Fibroblast of the aortic adventitia (primary cell): ENCODE measurements at regions not wholly inside any gene's neighbourhood (a gene's known extent, or its start where the extent isn't known, plus 50 kb on each side); places are given as distances from the start of the nearest gene placed in this dataset.

ENCODE experiments used
- DNase-seq: peaks from one replicate; pipeline ENCODE4 v3.0.0-alpha.2; 2010; ENCODE audit warnings: low read depth
- H3K4me3 ChIP-seq: 2 replicates; pipeline ENCODE4 v1.5.1; 2011; ENCODE audit warnings: low read depth, mild to moderate bottlenecking, control low read depth, low read length, moderate library complexity
- TF ChIP-seq, protein P1 (sequence below): IDR thresholded peaks from 2 replicates; pipeline ENCODE4 v1.5.1; 2011; ENCODE audit warnings: mild to moderate bottlenecking, low read length, control low read depth, inconsistent platforms; ENCODE audit not compliant: insufficient read depth

DNA sequence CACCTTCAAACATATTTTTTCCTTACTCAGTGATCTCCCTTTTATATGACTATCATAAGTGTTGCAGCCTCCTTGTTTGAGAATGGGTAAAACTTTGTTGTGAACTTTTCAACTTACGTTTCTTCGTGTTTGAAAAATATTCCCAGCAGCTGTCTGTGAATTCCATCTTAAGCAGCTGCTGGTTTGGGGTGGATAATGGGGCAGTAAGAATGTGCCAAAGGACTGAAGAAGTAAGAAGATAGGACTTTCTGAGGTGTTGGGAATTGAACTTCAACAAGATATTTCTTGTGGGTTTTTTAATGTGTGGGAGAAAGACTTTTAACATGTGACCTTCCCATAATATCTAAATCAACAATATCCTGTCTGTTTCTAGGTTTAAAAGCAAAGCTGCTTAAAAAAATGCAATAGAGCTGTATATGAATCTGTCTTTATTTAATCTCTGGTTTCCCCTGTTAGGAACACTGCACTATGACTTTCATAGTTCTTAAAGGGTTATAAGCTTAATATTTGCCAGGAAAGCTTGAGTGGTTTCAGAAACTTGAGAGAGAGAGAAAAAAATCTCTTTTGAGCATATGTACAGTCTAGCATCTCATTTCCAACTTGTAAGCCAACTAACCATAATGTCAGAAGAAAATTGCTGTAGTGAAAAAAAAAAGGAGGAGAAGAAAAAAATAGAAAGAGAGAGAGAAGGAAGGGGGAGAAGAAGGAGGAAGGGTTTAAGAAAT lies 1659.2 kb upstream of the FLRT2 start:
- TF ChIP-seq, protein P1, sequence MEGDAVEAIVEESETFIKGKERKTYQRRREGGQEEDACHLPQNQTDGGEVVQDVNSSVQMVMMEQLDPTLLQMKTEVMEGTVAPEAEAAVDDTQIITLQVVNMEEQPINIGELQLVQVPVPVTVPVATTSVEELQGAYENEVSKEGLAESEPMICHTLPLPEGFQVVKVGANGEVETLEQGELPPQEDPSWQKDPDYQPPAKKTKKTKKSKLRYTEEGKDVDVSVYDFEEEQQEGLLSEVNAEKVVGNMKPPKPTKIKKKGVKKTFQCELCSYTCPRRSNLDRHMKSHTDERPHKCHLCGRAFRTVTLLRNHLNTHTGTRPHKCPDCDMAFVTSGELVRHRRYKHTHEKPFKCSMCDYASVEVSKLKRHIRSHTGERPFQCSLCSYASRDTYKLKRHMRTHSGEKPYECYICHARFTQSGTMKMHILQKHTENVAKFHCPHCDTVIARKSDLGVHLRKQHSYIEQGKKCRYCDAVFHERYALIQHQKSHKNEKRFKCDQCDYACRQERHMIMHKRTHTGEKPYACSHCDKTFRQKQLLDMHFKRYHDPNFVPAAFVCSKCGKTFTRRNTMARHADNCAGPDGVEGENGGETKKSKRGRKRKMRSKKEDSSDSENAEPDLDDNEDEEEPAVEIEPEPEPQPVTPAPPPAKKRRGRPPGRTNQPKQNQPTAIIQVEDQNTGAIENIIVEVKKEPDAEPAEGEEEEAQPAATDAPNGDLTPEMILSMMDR, result no peak
- DNase-seq, result no peak
- no peak overlapping the region for H3K4me3 ChIP-seq

DNA sequence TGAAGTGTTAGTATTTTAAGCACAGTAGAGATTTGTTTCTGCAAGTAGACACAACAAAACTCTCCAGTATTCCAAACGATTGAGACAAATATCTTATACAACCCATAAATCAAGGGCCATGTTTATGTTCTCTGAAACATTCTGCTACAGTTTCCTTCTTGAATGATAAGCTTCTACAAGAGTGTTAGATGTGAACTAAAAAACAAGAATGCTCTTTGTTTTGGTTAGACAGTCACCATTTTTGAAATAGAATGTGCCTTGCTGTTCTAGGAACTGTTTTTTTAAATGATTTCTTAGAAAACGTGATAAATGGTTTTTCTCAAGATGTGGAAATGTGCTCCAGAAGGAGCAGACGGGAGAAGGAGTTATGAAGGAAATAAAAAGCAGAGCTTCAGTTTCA lies 1656.3 kb upstream of the FLRT2 start:
- TF ChIP-seq, protein P1, result no peak
- no peak for DNase-seq
- no peak overlapping the region for H3K4me3 ChIP-seq

DNA sequence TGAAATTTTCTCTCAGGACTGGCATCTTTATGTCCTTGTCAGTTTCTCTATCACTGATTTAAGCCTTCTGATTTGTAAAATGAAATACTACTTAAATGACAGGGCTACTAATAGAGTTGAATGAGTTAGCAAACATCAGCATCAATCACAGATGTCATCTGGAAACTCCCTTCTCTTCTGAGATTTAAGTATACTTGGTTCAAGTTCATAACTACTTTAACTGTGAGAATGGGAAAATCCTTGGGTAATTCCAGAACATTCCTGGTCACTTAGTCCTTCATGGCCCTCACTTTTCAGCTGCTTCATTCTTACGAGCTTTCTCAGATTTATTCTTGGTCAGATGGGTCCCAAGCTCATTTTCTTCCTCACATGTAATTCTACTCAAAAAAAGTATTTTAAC lies 1655.3 kb upstream of the FLRT2 start:
- DNase-seq, result no peak
- TF ChIP-seq, protein P1, result no peak
- H3K4me3 ChIP-seq, result no peak overlapping the region

DNA sequence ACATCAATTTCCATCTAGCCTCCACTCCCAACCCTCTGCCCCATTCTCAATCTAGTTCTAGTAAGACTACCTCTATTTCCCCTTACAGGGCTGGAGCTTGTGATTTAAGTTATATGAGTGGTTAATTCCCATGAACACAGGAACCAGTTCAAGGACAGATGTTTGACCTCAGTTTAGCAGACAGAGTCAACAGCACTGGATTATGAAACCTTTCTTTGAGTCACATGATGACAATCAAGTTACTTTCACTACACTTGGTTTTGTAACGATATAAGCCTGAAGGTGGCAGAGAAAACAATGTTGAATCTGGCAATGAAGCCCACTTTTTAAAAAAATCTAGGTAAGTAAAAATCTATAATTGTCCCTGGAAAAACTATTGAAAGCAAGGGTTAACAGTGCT lies 1646.2 kb upstream of the FLRT2 start:
- TF ChIP-seq, protein P1, result no peak
- no peak overlapping the region for H3K4me3 ChIP-seq
- no peak for DNase-seq

DNA sequence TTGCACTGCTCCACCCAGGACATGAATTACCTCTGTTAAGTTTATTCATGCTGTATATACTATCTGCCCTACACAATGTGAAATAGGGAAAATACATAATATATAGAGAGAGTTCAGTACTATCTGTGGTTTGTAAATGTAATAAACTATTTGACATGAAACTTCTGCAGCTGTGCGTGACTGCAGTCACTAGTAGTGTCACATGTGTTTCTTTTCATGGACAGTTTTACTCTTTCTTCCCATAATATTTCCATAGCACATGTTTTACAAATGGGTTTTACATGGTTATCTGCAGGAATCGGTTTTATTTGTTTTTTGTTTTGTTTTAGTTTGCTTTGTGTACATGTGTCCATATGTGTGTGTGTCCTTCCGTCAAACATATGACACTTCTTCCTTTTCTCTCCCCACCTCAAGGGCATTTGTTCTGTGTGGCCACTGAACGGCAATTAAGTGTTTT lies 1644.1 kb upstream of the FLRT2 start:
- H3K4me3 ChIP-seq, result no peak overlapping the region
- TF ChIP-seq, protein P1, result no peak
- no peak for DNase-seq

DNA sequence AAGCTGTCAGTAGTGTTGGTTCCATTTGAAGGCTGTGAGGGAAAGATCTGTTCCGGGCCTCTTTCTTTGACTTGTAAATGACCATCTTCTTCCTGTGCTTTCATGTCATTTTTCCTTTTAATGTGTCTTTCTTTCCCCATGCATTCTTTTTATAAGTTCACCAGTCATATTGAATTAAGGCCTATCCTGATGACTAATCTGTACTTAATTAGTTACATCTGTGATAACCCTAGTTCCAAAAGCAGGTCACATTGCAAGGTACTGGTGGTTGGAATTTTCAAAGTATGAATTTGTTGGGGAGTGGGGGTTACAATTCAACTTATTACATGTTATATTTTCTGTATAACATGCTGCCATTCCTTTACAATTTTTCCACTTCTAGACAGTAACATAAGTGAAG lies 1642.1 kb upstream of the FLRT2 start:
- no peak overlapping the region for H3K4me3 ChIP-seq
- DNase-seq, result no peak
- TF ChIP-seq, protein P1, result no peak

DNA sequence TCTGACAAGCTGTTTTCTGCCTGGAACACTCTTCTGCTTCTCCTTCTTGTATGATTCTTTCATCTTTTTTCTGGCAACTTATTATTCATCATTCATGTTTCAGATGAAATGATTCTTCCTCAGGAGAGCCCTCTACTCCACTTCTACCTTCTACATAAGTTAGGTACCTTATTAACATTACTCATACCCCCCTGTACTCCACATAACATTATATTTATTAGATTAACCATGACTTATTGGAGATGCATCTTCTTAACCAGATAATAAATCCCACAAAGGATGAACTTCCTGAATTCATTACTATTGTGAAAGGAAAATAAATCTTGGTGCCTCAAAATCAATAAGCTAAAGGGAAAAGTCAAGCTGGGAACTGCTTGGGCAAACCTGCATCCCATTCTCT lies 1636.5 kb upstream of the FLRT2 start:
- TF ChIP-seq, protein P1, result no peak
- no peak overlapping the region for H3K4me3 ChIP-seq
- DNase-seq, result no peak
